IMR-90 (cell line): ENCODE measurements at regions not wholly inside any gene's neighbourhood (a gene's known extent, or its start where the extent isn't known, plus 50 kb on each side); places are given as distances from the start of the nearest gene placed in this dataset.

Experiments used
- ATAC-seq: fragments of 200-7000 bp; cut with Tn5 transposase; 2 replicates; pipeline ENCODE4 v1.9.1; 2020; ENCODE audit warnings: low read depth, mild to moderate bottlenecking, moderate library complexity
- BruUV-seq: library from RNA; stranded (reverse); fragments of 400-500 nt; replicated peaks from 2 replicates; lab custom pipeline; 2021; lab: Mats Ljungman, UMichigan
- CTCF ChIA-PET: fragments of 300-600 bp; formaldehyde crosslinking; extraction: SDS; loops from one replicate; lab custom pipeline; 2021; ENCODE audit warnings: antibody characterized with exemption; lab: Yijun Ruan, JAX
- POLR2A ChIA-PET: fragments of 300-600 bp; sonication (Branson Sonifier 250); formaldehyde crosslinking; loops from one replicate; lab custom pipeline; 2022; ENCODE audit warnings: antibody characterized with exemption; ENCODE audit not compliant: unreplicated experiment; lab: Charles Lee
- DNase-seq: peaks from one replicate; pipeline ENCODE4 v3.0.0; 2013
- H2AFZ ChIP-seq: replicated peaks from 2 replicates; pipeline ENCODE3; 2013; ENCODE audit warnings: low read length, mild to moderate bottlenecking; ENCODE audit not compliant: poor library complexity
- H2AK5ac ChIP-seq: 2 replicates; pipeline ENCODE4 v1.6.1; 2013; ENCODE audit warnings: low read depth, low read length, inconsistent platforms
- H2AK9ac ChIP-seq: replicated peaks from 2 replicates; pipeline ENCODE3; 2013; ENCODE audit warnings: mild to moderate bottlenecking, low read depth, low read length, moderate library complexity; ENCODE audit not compliant: poor library complexity
- H2BK120ac ChIP-seq: 2 replicates; pipeline ENCODE4 v1.6.1; 2013; ENCODE audit warnings: low read depth, low read length, inconsistent platforms
- H2BK15ac ChIP-seq: 3 replicates; pipeline ENCODE4 v1.6.1; 2013; ENCODE audit warnings: low read depth, low read length, inconsistent platforms
- H2BK20ac ChIP-seq: 2 replicates; pipeline ENCODE4 v1.6.1; 2013; ENCODE audit warnings: low read depth, mild to moderate bottlenecking, inconsistent platforms, low read length, moderate library complexity
- H2BK5ac ChIP-seq: 2 replicates; pipeline ENCODE4 v1.6.1; 2013; ENCODE audit warnings: mild to moderate bottlenecking, low read depth, low read length, inconsistent platforms; ENCODE audit not compliant: poor library complexity, severe bottlenecking
- H3K14ac ChIP-seq: replicated peaks from 2 replicates; pipeline ENCODE4 v1.6.1; 2013; ENCODE audit warnings: low read depth, low read length, inconsistent platforms
- H3K18ac ChIP-seq: 2 replicates; pipeline ENCODE4 v1.6.1; 2013; ENCODE audit warnings: low read depth, low read length, control low read depth
- H3K23ac ChIP-seq: 2 replicates; pipeline ENCODE4 v1.6.1; 2013; ENCODE audit warnings: low read depth, low read length, inconsistent platforms
- H3K27ac ChIP-seq: 2 replicates; pipeline ENCODE4 v1.5.1; 2013; ENCODE audit warnings: mild to moderate bottlenecking, control low read depth, low read length; ENCODE audit not compliant: insufficient read depth
- H3K27me3 ChIP-seq: 2 replicates; pipeline ENCODE4 v1.6.1; 2013; ENCODE audit warnings: low read length; ENCODE audit not compliant: control insufficient read depth, insufficient read depth
- H3K36me3 ChIP-seq: 2 replicates; pipeline ENCODE4 v1.6.1; 2013; ENCODE audit warnings: low read length, mixed read lengths; ENCODE audit not compliant: control insufficient read depth, insufficient read depth
- H3K4ac ChIP-seq: 2 replicates; pipeline ENCODE4 v1.6.1; 2013; ENCODE audit warnings: low read depth, low read length, inconsistent platforms
- H3K4me1 ChIP-seq: 2 replicates; pipeline ENCODE4 v1.6.1; 2013; ENCODE audit warnings: low read length, mixed read lengths; ENCODE audit not compliant: control insufficient read depth, insufficient read depth
- H3K4me2 ChIP-seq: 2 replicates; pipeline ENCODE4 v1.6.1; 2013; ENCODE audit warnings: low read depth, mild to moderate bottlenecking, control low read depth, low read length, moderate library complexity
- H3K4me3 ChIP-seq: 2 replicates; pipeline ENCODE4 v1.5.1; 2013; ENCODE audit warnings: low read depth, mild to moderate bottlenecking, control low read depth, low read length, moderate library complexity; ENCODE audit not compliant: insufficient read depth
- H3K56ac ChIP-seq: 2 replicates; pipeline ENCODE4 v1.6.1; 2013; ENCODE audit warnings: low read length, inconsistent platforms; ENCODE audit not compliant: insufficient read depth; ENCODE audit errors: extremely low read depth
- H3K79me1 ChIP-seq, 2 experiments: 2 replicates each; pipeline ENCODE4 v1.6.1; 2013; ENCODE audit warnings: low read length in 2 of 2, inconsistent platforms in 1 of 2, low read depth in 1 of 2
- H3K9ac ChIP-seq: 2 replicates; pipeline ENCODE4 v1.6.1; 2013; ENCODE audit warnings: low read depth, low read length, control low read depth
- H3K9me1 ChIP-seq: 2 replicates; pipeline ENCODE4 v1.6.1; 2013; ENCODE audit warnings: low read length, inconsistent platforms; ENCODE audit not compliant: insufficient read depth
- H3K9me3 ChIP-seq: 2 replicates; pipeline ENCODE4 v1.6.1; 2013; ENCODE audit warnings: low read length; ENCODE audit not compliant: control insufficient read depth, insufficient read depth
- H4K20me1 ChIP-seq: 2 replicates; pipeline ENCODE4 v1.6.1; 2013; ENCODE audit warnings: low read length, inconsistent platforms; ENCODE audit not compliant: insufficient read depth
- H4K5ac ChIP-seq: 2 replicates; pipeline ENCODE4 v1.6.1; 2013; ENCODE audit warnings: mild to moderate bottlenecking, low read depth, low read length, control low read depth
- H4K8ac ChIP-seq, 2 experiments: 2 replicates each; pipeline ENCODE4 v1.6.1; 2013; ENCODE audit warnings: low read depth in 2 of 2, low read length in 2 of 2, control low read depth in 1 of 2, inconsistent platforms in 1 of 2
- H4K91ac ChIP-seq: 2 replicates; pipeline ENCODE4 v1.6.1; 2013; ENCODE audit warnings: low read depth, low read length, inconsistent platforms; ENCODE audit not compliant: insufficient read depth
- BHLHE40 ChIP-seq: fragments of 150-350 bp; IDR thresholded peaks from 2 replicates; pipeline ENCODE4 v1.6.1; 2016; ENCODE audit warnings: mild to moderate bottlenecking, low read depth, low read length
- CEBPB ChIP-seq: IDR thresholded peaks from 2 replicates; pipeline ENCODE4 v1.6.1; 2012; ENCODE audit warnings: low read depth, low read length, improper control_type of control experiment
- CHD1 ChIP-seq: IDR thresholded peaks from 2 replicates; pipeline ENCODE4 v1.6.1; 2012; ENCODE audit warnings: low read depth, low read length, improper control_type of control experiment
- FOS ChIP-seq: fragments of 150-350 bp; IDR thresholded peaks from 2 replicates; pipeline ENCODE4 v1.6.1; 2016; ENCODE audit warnings: low read depth, low read length
- MAFK ChIP-seq: IDR thresholded peaks from 2 replicates; pipeline ENCODE4 v1.6.1; 2012; ENCODE audit warnings: low read depth, low read length, improper control_type of control experiment
- MAZ ChIP-seq: IDR thresholded peaks from 2 replicates; pipeline ENCODE4 v1.6.1; 2012; ENCODE audit warnings: low read depth, mild to moderate bottlenecking, low read length, improper control_type of control experiment, moderate library complexity, borderline replicate concordance
- MXI1 ChIP-seq: IDR thresholded peaks from 2 replicates; pipeline ENCODE4 v1.6.1; 2012; ENCODE audit warnings: low read depth, mild to moderate bottlenecking, low read length, moderate library complexity, borderline replicate concordance
- NFE2L2 ChIP-seq: fragments of 150-350 bp; IDR thresholded peaks from 2 replicates; pipeline ENCODE4 v1.6.1; 2016; ENCODE audit warnings: low read depth, mild to moderate bottlenecking, low read length
- POLR2A ChIP-seq: IDR thresholded peaks from 2 replicates; pipeline ENCODE4 v1.6.1; 2012; ENCODE audit warnings: mild to moderate bottlenecking, low read depth, low read length
- RAD21 ChIP-seq: IDR thresholded peaks from 2 replicates; pipeline ENCODE4 v1.6.1; 2012; ENCODE audit warnings: low read length, improper control_type of control experiment
- RCOR1 ChIP-seq: IDR thresholded peaks from 2 replicates; pipeline ENCODE4 v1.6.1; 2012; ENCODE audit warnings: mild to moderate bottlenecking, low read length, improper control_type of control experiment; ENCODE audit not compliant: insufficient replicate concordance
- RFX5 ChIP-seq: IDR thresholded peaks from 2 replicates; pipeline ENCODE4 v1.8.0; 2012; ENCODE audit warnings: low read depth, mild to moderate bottlenecking, low read length, moderate library complexity
- SMC3 ChIP-seq: fragments of 150-350 bp; IDR thresholded peaks from 2 replicates; pipeline ENCODE4 v1.6.1; 2016; ENCODE audit warnings: low read depth, mild to moderate bottlenecking, antibody characterized with exemption, low read length, moderate library complexity
- WGBS, 2 experiments: methylation state at CpG; one replicate each; pipeline versions ENCODE4 v1.1.5 to v1.1.7; 2013; ENCODE audit warnings: missing lambda C conversion rate in 2 of 2; ENCODE audit not compliant: insufficient read length in 1 of 2; ENCODE audit errors: extremely low coverage in 2 of 2; 5-methylcytosine and 5-hydroxymethylcytosine counted together
- dilution Hi-C: fragments of 300-500 bp; cut with HindIII; formaldehyde crosslinking; loops from one replicate; pipeline ENCODE4 v1.14.3; 2018; ENCODE audit warnings: low sequenced_read_pairs; ENCODE audit not compliant: unreplicated experiment
- in situ Hi-C: fragments of 300-500 bp; cut with MboI; formaldehyde crosslinking; loops from 3 replicates; pipeline ENCODE4 v1.14.3; 2019; ENCODE audit warnings: low sequenced_read_pairs, inconsistent platforms, mixed read lengths
- intact Hi-C: fragments of 100-400 bp; cut with micrococcal nuclease; formaldehyde crosslinking; loops from 2 replicates; pipeline ENCODE4 v1.10.0; 2022
- TF ChIP-seq, protein P1 (sequence below): fragments of 150-350 bp; IDR thresholded peaks from 2 replicates; pipeline ENCODE4 v1.6.1; 2016; ENCODE audit warnings: low read depth, mild to moderate bottlenecking, low read length, moderate library complexity, borderline replicate concordance
- TF ChIP-seq, protein P2 (sequence below): conservative IDR thresholded peaks from 2 replicates; pipeline ENCODE4 v1.5.1; 2012; ENCODE audit warnings: mild to moderate bottlenecking, low read depth, low read length, improper control_type of control experiment
- TF ChIP-seq, protein P3 (sequence below): fragments of 150-350 bp; IDR thresholded peaks from 2 replicates; pipeline ENCODE4 v1.6.1; 2017; ENCODE audit warnings: mild to moderate bottlenecking, antibody characterized with exemption, low read length, low read depth

DNA sequence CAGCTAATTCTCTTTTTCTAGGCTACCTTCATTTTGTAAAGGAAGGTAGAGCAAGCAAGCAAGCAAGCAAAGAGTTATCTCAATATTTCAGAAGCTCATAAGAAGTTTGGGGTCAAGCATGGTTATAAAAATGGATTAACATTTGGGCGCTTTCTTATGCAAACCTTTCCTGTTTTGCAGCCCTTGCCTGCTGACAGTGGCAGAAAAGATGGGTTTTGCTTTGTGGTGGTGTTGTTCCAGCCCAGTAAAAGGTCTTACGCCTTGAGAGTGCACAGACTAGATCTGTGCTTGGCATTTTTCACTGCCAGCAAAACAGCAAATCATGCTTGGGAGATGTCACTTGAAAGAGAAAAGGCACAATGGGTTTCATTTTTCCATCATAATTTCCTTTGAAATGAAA, 1320.6 kb upstream of the CELF4 start:
- no peak overlapping the region for H2BK5ac ChIP-seq
- H4K8ac ChIP-seq, result no peak overlapping the region
- no peak for ATAC-seq
- no peak overlapping the region for H2AFZ ChIP-seq
- DNase-seq, result no peak
- POLR2A ChIA-PET, result no interaction called here
- H2BK15ac ChIP-seq, result no peak overlapping the region
- 33% methylated on average over 1 of the region's 2 CpGs; no CpG with 5 or more reads in 1 of the 2 experiments for WGBS, 2 experiments
- no peak overlapping the region for H3K18ac ChIP-seq
- no peaks in the 10 kb centered on the region for H3K79me1 ChIP-seq
- H3K4me3 ChIP-seq, result no peak overlapping the region
- H3K4me1 ChIP-seq, result no peaks in the 10 kb centered on the region
- H3K4me2 ChIP-seq, result no peak overlapping the region
- no peaks in the 10 kb centered on the region for H3K27me3 ChIP-seq
- no peak overlapping the region for H3K23ac ChIP-seq
- no peak overlapping the region for H3K56ac ChIP-seq
- H3K36me3 ChIP-seq, result no peaks in the 10 kb centered on the region
- no peak overlapping the region for H3K9ac ChIP-seq
- no peak for TF ChIP-seq SMC3
- no peak for TF ChIP-seq POLR2A
- TF ChIP-seq BHLHE40, result no peak
- TF ChIP-seq CHD1, result no peak
- no peak for TF ChIP-seq MAFK
- TF ChIP-seq, protein P1, sequence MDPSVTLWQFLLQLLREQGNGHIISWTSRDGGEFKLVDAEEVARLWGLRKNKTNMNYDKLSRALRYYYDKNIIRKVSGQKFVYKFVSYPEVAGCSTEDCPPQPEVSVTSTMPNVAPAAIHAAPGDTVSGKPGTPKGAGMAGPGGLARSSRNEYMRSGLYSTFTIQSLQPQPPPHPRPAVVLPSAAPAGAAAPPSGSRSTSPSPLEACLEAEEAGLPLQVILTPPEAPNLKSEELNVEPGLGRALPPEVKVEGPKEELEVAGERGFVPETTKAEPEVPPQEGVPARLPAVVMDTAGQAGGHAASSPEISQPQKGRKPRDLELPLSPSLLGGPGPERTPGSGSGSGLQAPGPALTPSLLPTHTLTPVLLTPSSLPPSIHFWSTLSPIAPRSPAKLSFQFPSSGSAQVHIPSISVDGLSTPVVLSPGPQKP, result no peak
- TF ChIP-seq MAZ, result no peak
- TF ChIP-seq, protein P2, sequence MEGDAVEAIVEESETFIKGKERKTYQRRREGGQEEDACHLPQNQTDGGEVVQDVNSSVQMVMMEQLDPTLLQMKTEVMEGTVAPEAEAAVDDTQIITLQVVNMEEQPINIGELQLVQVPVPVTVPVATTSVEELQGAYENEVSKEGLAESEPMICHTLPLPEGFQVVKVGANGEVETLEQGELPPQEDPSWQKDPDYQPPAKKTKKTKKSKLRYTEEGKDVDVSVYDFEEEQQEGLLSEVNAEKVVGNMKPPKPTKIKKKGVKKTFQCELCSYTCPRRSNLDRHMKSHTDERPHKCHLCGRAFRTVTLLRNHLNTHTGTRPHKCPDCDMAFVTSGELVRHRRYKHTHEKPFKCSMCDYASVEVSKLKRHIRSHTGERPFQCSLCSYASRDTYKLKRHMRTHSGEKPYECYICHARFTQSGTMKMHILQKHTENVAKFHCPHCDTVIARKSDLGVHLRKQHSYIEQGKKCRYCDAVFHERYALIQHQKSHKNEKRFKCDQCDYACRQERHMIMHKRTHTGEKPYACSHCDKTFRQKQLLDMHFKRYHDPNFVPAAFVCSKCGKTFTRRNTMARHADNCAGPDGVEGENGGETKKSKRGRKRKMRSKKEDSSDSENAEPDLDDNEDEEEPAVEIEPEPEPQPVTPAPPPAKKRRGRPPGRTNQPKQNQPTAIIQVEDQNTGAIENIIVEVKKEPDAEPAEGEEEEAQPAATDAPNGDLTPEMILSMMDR, result no peak
- TF ChIP-seq MXI1, result no peak
- TF ChIP-seq CEBPB, result no peak
- no peak for TF ChIP-seq RAD21
- TF ChIP-seq FOS, result no peak
- TF ChIP-seq, protein P3, sequence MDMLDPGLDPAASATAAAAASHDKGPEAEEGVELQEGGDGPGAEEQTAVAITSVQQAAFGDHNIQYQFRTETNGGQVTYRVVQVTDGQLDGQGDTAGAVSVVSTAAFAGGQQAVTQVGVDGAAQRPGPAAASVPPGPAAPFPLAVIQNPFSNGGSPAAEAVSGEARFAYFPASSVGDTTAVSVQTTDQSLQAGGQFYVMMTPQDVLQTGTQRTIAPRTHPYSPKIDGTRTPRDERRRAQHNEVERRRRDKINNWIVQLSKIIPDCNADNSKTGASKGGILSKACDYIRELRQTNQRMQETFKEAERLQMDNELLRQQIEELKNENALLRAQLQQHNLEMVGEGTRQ, result no peak
- no peak for TF ChIP-seq NFE2L2
- TF ChIP-seq RFX5, result no peak
- no peak for TF ChIP-seq RCOR1
- H4K91ac ChIP-seq, result no peak overlapping the region
- CTCF ChIA-PET, result no interaction called here
- no peak overlapping the region for H3K14ac ChIP-seq
- H2BK20ac ChIP-seq, result no peak overlapping the region
- H4K5ac ChIP-seq, result no peak overlapping the region
- H3K9me3 ChIP-seq, result peaks cover 6% of the 10 kb centered on the region; the same call in 1 of the 2 replicates
- H3K27ac ChIP-seq, result no peak overlapping the region
- no peaks in the 10 kb centered on the region for H4K20me1 ChIP-seq
- BruUV-seq, result no TSS peak
- no peak overlapping the region for H3K4ac ChIP-seq
- H2AK9ac ChIP-seq, result no peak overlapping the region
- intact Hi-C loops (no loop called here), in situ Hi-C loops (no loop called here), dilution Hi-C loops (no loop called here)
- H2AK5ac ChIP-seq, result no peak overlapping the region
- H2BK120ac ChIP-seq, result no peak overlapping the region
- H3K9me1 ChIP-seq, result no peaks in the 10 kb centered on the region
